ENCODE measurements at regions not wholly inside any gene's neighbourhood (a gene's known extent, or its start where the extent isn't known, plus 50 kb on each side); places are given as distances from the start of the nearest gene placed in this dataset.

GRCh38 chr6:40715570-40716403 is 128.6 kb upstream of the LRFN2 start:
- DNase-seq: no peak

GRCh38 chr6:40714576-40715564 is 127.7 kb upstream of the LRFN2 start:
- DNase-seq: no peak

- no peak for DNase-seq
Observed at GRCh38 chr6:40714143-40714542, 127.0 kb upstream of the LRFN2 start.

- no peak for DNase-seq
Observed at GRCh38 chr6:40713002-40713719, 126.0 kb upstream of the LRFN2 start.

- DNase-seq: no peak
Observed at GRCh38 chr6:40710626-40711330, 123.6 kb upstream of the LRFN2 start.

- DNase-seq: no peak
Observed at GRCh38 chr6:40708049-40708448, 120.9 kb upstream of the LRFN2 start.

GRCh38 chr6:40706178-40706577 is 119.0 kb upstream of the LRFN2 start:
- DNase-seq: no peak

GRCh38 chr6:40705354-40705753 is 118.2 kb upstream of the LRFN2 start:
- no peak for DNase-seq

GRCh38 chr6:40701352-40702007 is 114.3 kb upstream of the LRFN2 start:
- no peak for DNase-seq

- no peak for DNase-seq
Observed at GRCh38 chr6:40700006-40700580, 112.9 kb upstream of the LRFN2 start.

GRCh38 chr6:40695750-40696415 is 108.7 kb upstream of the LRFN2 start:
- DNase-seq: no peak

GRCh38 chr6:40695114-40695513 is 108.0 kb upstream of the LRFN2 start:
- DNase-seq: no peak

- no peak for DNase-seq
Observed at GRCh38 chr6:40693768-40694167, 106.6 kb upstream of the LRFN2 start.

GRCh38 chr6:40692337-40692736 is 105.2 kb upstream of the LRFN2 start:
- no peak for DNase-seq

GRCh38 chr6:40689185-40689584 is 102.0 kb upstream of the LRFN2 start:
- no peak for DNase-seq

- DNase-seq: no peak
Observed at GRCh38 chr6:40688214-40688761, 101.1 kb upstream of the LRFN2 start.

- no peak for DNase-seq
Observed at GRCh38 chr6:40685862-40686261, 98.7 kb upstream of the LRFN2 start.

GRCh38 chr6:40681622-40682021 is 94.5 kb upstream of the LRFN2 start:
- DNase-seq: no peak

- DNase-seq: no peak
Observed at GRCh38 chr6:40678941-40679340, 91.8 kb upstream of the LRFN2 start.

GRCh38 chr6:40674170-40674569 is 87.0 kb upstream of the LRFN2 start:
- no peak for DNase-seq

- no peak for DNase-seq
Observed at GRCh38 chr6:40672087-40672486, 84.9 kb upstream of the LRFN2 start.
